ENCODE measurements at regions not wholly inside any gene's neighbourhood (a gene's known extent, or its start where the extent isn't known, plus 50 kb on each side); places are given as distances from the start of the nearest gene placed in this dataset.

GRCh38 chr5:125267636-125268248 is 521.3 kb upstream of the ZNF608 start:
- DNase-seq (ENCODE audit: low read depth), result no peak
- no peak for TF ChIP-seq CTCF (IDR thresholded peaks at IDR 0.05; ENCODE audit: control insufficient read depth, extremely low read depth, insufficient read depth)
- no peak overlapping the region for H3K4me3 ChIP-seq (ENCODE audit: low read depth, low read length)

GRCh38 chr5:125269926-125270325 is 523.5 kb upstream of the ZNF608 start:
- no peak for DNase-seq (ENCODE audit: low read depth)
- TF ChIP-seq CTCF (IDR thresholded peaks at IDR 0.05; ENCODE audit: control insufficient read depth, extremely low read depth, insufficient read depth), result no peak
- no peak overlapping the region for H3K4me3 ChIP-seq (ENCODE audit: low read depth, low read length)

GRCh38 chr5:125272357-125272756 is 525.9 kb upstream of the ZNF608 start:
- H3K4me3 ChIP-seq (ENCODE audit: low read depth, low read length), result no peak overlapping the region
- TF ChIP-seq CTCF (IDR thresholded peaks at IDR 0.05; ENCODE audit: control insufficient read depth, extremely low read depth, insufficient read depth), result no peak
- no peak for DNase-seq (ENCODE audit: low read depth)

GRCh38 chr5:125274211-125274610 is 527.8 kb upstream of the ZNF608 start:
- no peak overlapping the region for H3K4me3 ChIP-seq (ENCODE audit: low read depth, low read length)
- no peak for DNase-seq (ENCODE audit: low read depth)
- TF ChIP-seq CTCF (IDR thresholded peaks at IDR 0.05; ENCODE audit: control insufficient read depth, extremely low read depth, insufficient read depth), result no peak

GRCh38 chr5:125274938-125275724 is 528.7 kb upstream of the ZNF608 start:
- H3K4me3 ChIP-seq (ENCODE audit: low read depth, low read length), result no peak overlapping the region
- TF ChIP-seq CTCF (IDR thresholded peaks at IDR 0.05; ENCODE audit: control insufficient read depth, extremely low read depth, insufficient read depth), result no peak
- DNase-seq (ENCODE audit: low read depth), result no peak

- no peak for TF ChIP-seq CTCF (IDR thresholded peaks at IDR 0.05; ENCODE audit: control insufficient read depth, extremely low read depth, insufficient read depth)
- DNase-seq (ENCODE audit: low read depth), result no peak
- no peak overlapping the region for H3K4me3 ChIP-seq (ENCODE audit: low read depth, low read length)
These were observed 529.3 kb upstream of the ZNF608 start for GRCh38 chr5:125275725-125276090.

Data from LNCaP clone FGC (cell line).